ENCODE measurements at regions not wholly inside any gene's neighbourhood (a gene's known extent, or its start where the extent isn't known, plus 50 kb on each side); places are given as distances from the start of the nearest gene placed in this dataset.

GRCh38 chr2:15713475-15713874 is 121.8 kb downstream of the DDX1 start:
- TF ChIP-seq CBX2 (IDR thresholded peaks at IDR 0.05; ENCODE audit: borderline replicate concordance, low read depth) (no peak), CTCF (IDR thresholded peaks at IDR 0.05) (no peak), BHLHE40 (IDR thresholded peaks at IDR 0.05; ENCODE audit: low read depth, low read length) (no peak), PBX3 (IDR thresholded peaks at IDR 0.05) (no peak), JUN (IDR thresholded peaks at IDR 0.05) (no peak), TFCP2L1 (CRISPR knock-in tag; IDR thresholded peaks at IDR 0.05) (no peak), FOXS1 (CRISPR knock-in tag; IDR thresholded peaks at IDR 0.05) (no peak), USF2 (IDR thresholded peaks at IDR 0.05) (no peak), EP300 (IDR thresholded peaks at IDR 0.05) (no peak)

All from A549 (cell line).